LoVo (cell line): ENCODE measurements at regions not wholly inside any gene's neighbourhood (a gene's known extent, or its start where the extent isn't known, plus 50 kb on each side); places are given as distances from the start of the nearest gene placed in this dataset.
"Not testable (repeated sequence)": the region's sequence is repeated elsewhere in the genome, so short reads cannot be mapped to it uniquely, and the experiment has no call there.

Source experiments
- DNase-seq: peaks from one replicate; pipeline ENCODE4 v3.0.0-alpha.2; 2016; ENCODE audit warnings: low spot score

- DNase-seq = no peak
Observed at GRCh38 chr3:176628101-176628639, 569.1 kb downstream of the TBL1XR1 start.

- no peak for DNase-seq
Observed at GRCh38 chr3:176623468-176624150, 573.7 kb downstream of the TBL1XR1 start.

- no peak for DNase-seq
Observed at GRCh38 chr3:176619833-176620232, 577.4 kb downstream of the TBL1XR1 start.

GRCh38 chr3:176615826-176616225 is 581.5 kb downstream of the TBL1XR1 start:
- no peak for DNase-seq

- DNase-seq = no peak
Observed at GRCh38 chr3:176611703-176612102, 585.6 kb downstream of the TBL1XR1 start.

GRCh38 chr3:176609361-176609760 is 587.9 kb downstream of the TBL1XR1 start:
- DNase-seq = no peak

GRCh38 chr3:176605553-176605952 is 591.7 kb downstream of the TBL1XR1 start:
- DNase-seq = not testable (repeated sequence)

- no peak for DNase-seq
Observed at GRCh38 chr3:176595307-176595706, 602.0 kb downstream of the TBL1XR1 start.

GRCh38 chr3:176590722-176591121 is 606.6 kb downstream of the TBL1XR1 start:
- DNase-seq = no peak

- DNase-seq = no peak
Observed at GRCh38 chr3:176587089-176587488, 610.2 kb downstream of the TBL1XR1 start.

GRCh38 chr3:176584413-176585176 is 612.7 kb downstream of the TBL1XR1 start:
- no peak for DNase-seq

- DNase-seq = no peak
Observed at GRCh38 chr3:176583956-176584355, 613.3 kb downstream of the TBL1XR1 start.

- DNase-seq = no peak
Observed at GRCh38 chr3:176581589-176581988, 615.7 kb downstream of the TBL1XR1 start.

GRCh38 chr3:176579711-176580185 is 617.5 kb downstream of the TBL1XR1 start:
- no peak for DNase-seq

GRCh38 chr3:176578316-176578715 is 619.0 kb downstream of the TBL1XR1 start:
- DNase-seq = no peak

- no peak for DNase-seq
Observed at GRCh38 chr3:176577447-176577846, 619.8 kb downstream of the TBL1XR1 start.

GRCh38 chr3:176574786-176575185 is 622.5 kb downstream of the TBL1XR1 start:
- no peak for DNase-seq

- DNase-seq = no peak
Observed at GRCh38 chr3:176571926-176572325, 625.4 kb downstream of the TBL1XR1 start.

- DNase-seq = no peak
Observed at GRCh38 chr3:176570992-176571391, 626.3 kb downstream of the TBL1XR1 start.

- DNase-seq = no peak
Observed at GRCh38 chr3:176568189-176568588, 629.1 kb downstream of the TBL1XR1 start.

GRCh38 chr3:176566757-176567156 is 630.5 kb downstream of the TBL1XR1 start:
- DNase-seq = no peak

- no peak for DNase-seq
Observed at GRCh38 chr3:176562331-176562730, 635.0 kb downstream of the TBL1XR1 start.

GRCh38 chr3:176561826-176562225 is 635.5 kb downstream of the TBL1XR1 start:
- DNase-seq = no peak
